ENCODE measurements at regions not wholly inside any gene's neighbourhood (a gene's known extent, or its start where the extent isn't known, plus 50 kb on each side); places are given as distances from the start of the nearest gene placed in this dataset.

DNA sequence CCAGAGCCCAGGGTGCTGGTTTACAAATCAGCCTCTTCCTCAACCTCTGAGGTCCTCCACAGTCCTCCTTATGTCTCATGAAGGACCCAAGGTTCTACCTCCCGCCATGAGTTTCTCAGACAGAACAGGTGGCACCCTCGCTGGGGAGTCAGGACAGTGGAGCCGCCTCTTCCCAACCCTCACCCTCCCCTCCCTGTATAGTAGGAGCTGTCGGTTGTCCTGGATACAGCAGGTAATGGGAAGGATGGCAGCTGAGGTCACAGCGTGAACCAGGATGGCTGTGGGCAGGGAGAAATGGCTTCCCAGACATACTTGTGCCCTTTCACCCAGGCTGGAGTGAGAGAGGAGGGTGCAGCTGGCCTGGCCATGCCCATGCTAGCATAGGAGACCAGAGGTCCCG lies 134.6 kb downstream of the CHST1 start:
- intact Hi-C loops (cut with micrococcal nuclease; ENCODE audit: unreplicated experiment) (no loop called here), in situ Hi-C loops (cut with HindIII; ENCODE audit: extremely low pct_ligation_motif_present, low pct_unique_long_range_greater_than_20kb) (no loop called here)
- ChIA-PET CTCF (ENCODE audit: low intra/inter-chr PET ratio, low total read pairs) (no interaction called here), POLR2A (no interaction called here)
- Histone ChIP-seq H3K27ac (ENCODE audit: extremely low read length, insufficient read depth, low read length) (no peak overlapping the region), H3K79me2 (ENCODE audit: insufficient read depth, low read length) (no peaks in the 10 kb centered on the region), H4K20me1 (ENCODE audit: insufficient read depth, low read length) (no peaks in the 10 kb centered on the region), H3K4me3 (replicated peaks in 1 of 3; ENCODE audit: insufficient read depth in 1 of 3, low read depth in 2 of 3, low read length in 3 of 3) (no peak overlapping the region), H3K9ac (ENCODE audit: insufficient read depth, low read depth, low read length) (no peak overlapping the region), H3K36me3 (replicated peaks in 1 of 2; ENCODE audit: control insufficient read depth in 1 of 2, insufficient read depth in 2 of 2, low read length in 2 of 2) (no peaks in the 10 kb centered on the region), H3K4me2 (ENCODE audit: low read depth, low read length) (no peak overlapping the region), H2AFZ (ENCODE audit: low read length) (no peak overlapping the region), H3K4me1 (ENCODE audit: insufficient read depth, low read length) (no peaks in the 10 kb centered on the region), H3K27me3 (ENCODE audit: control insufficient read depth in 1 of 2, insufficient read depth in 2 of 2, low read length in 2 of 2) (no peaks in the 10 kb centered on the region), H3K9me3 (ENCODE audit: low read length) (no peaks in the 10 kb centered on the region)
- 21% methylated on average over 6 of the region's 6 CpGs for WGBS (ENCODE audit: low lambda C conversion rate)
- ATAC-seq, result no peak
- DNase-seq (ENCODE audit: low spot score), result no peak
- FAIRE-seq, result no peak
- TF ChIP-seq ZNF674 (CRISPR knock-in tag; IDR thresholded peaks at IDR 0.05; ENCODE audit: low read depth) (no peak), ZNF549 (CRISPR knock-in tag; IDR thresholded peaks at IDR 0.05) (no peak), SMARCC2 (IDR thresholded peaks at IDR 0.05) (no peak), ZNF362 (CRISPR knock-in tag; IDR thresholded peaks at IDR 0.05; ENCODE audit: borderline replicate concordance) (no peak), GLI4 (CRISPR knock-in tag; IDR thresholded peaks at IDR 0.05; ENCODE audit: borderline replicate concordance) (no peak), HOXA3 (CRISPR knock-in tag; IDR thresholded peaks at IDR 0.05) (no peak), FOXK1 (CRISPR knock-in tag; IDR thresholded peaks at IDR 0.05; ENCODE audit: borderline replicate concordance, low read depth) (no peak), ZNF33A (CRISPR knock-in tag; IDR thresholded peaks at IDR 0.05; ENCODE audit: borderline replicate concordance) (no peak), TRIM24 (CRISPR knock-in tag; IDR thresholded peaks at IDR 0.05) (no peak), ZNF562 (CRISPR knock-in tag; IDR thresholded peaks at IDR 0.05; ENCODE audit: borderline replicate concordance) (no peak), AGO2 (optimal IDR thresholded peaks at IDR 0.05; ENCODE audit: low read depth, low read length) (no peak), ZNF564 (CRISPR knock-in tag; IDR thresholded peaks at IDR 0.05) (no peak), ZNF552 (CRISPR knock-in tag; IDR thresholded peaks at IDR 0.05; ENCODE audit: borderline replicate concordance) (no peak), ZNF367 (CRISPR knock-in tag; IDR thresholded peaks at IDR 0.05; ENCODE audit: borderline replicate concordance) (no peak), ZNF20 (CRISPR knock-in tag; IDR thresholded peaks at IDR 0.05) (no peak), ZNF296 (CRISPR knock-in tag; conservative IDR thresholded peaks at IDR 0.05) (no peak), RAD21 (CRISPR knock-in tag; IDR thresholded peaks at IDR 0.05) (no peak)
- TF ChIP-seq, protein P1, sequence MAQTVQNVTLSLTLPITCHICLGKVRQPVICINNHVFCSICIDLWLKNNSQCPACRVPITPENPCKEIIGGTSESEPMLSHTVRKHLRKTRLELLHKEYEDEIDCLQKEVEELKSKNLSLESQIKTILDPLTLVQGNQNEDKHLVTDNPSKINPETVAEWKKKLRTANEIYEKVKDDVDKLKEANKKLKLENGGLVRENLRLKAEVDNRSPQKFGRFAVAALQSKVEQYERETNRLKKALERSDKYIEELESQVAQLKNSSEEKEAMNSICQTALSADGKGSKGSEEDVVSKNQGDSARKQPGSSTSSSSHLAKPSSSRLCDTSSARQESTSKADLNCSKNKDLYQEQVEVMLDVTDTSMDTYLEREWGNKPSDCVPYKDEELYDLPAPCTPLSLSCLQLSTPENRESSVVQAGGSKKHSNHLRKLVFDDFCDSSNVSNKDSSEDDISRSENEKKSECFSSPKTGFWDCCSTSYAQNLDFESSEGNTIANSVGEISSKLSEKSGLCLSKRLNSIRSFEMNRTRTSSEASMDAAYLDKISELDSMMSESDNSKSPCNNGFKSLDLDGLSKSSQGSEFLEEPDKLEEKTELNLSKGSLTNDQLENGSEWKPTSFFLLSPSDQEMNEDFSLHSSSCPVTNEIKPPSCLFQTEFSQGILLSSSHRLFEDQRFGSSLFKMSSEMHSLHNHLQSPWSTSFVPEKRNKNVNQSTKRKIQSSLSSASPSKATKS (CRISPR knock-in tag; IDR thresholded peaks at IDR 0.05), result no peak
- TF ChIP-seq, protein P2, sequence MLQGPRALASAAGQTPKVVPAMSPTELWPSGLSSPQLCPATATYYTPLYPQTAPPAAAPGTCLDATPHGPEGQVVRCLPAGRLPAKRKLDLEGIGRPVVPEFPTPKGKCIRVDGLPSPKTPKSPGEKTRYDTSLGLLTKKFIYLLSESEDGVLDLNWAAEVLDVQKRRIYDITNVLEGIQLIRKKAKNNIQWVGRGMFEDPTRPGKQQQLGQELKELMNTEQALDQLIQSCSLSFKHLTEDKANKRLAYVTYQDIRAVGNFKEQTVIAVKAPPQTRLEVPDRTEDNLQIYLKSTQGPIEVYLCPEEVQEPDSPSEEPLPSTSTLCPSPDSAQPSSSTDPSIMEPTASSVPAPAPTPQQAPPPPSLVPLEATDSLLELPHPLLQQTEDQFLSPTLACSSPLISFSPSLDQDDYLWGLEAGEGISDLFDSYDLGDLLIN (CRISPR knock-in tag; IDR thresholded peaks at IDR 0.05; ENCODE audit: borderline replicate concordance), result no peak
- TF ChIP-seq, protein P3, sequence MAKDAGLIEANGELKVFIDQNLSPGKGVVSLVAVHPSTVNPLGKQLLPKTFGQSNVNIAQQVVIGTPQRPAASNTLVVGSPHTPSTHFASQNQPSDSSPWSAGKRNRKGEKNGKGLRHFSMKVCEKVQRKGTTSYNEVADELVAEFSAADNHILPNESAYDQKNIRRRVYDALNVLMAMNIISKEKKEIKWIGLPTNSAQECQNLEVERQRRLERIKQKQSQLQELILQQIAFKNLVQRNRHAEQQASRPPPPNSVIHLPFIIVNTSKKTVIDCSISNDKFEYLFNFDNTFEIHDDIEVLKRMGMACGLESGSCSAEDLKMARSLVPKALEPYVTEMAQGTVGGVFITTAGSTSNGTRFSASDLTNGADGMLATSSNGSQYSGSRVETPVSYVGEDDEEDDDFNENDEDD (CRISPR knock-in tag; IDR thresholded peaks at IDR 0.05; ENCODE audit: borderline replicate concordance), result no peak
- no TSS peak for BruUV-seq (replicated peaks)
